Calu3 (cell line): ENCODE measurements at regions not wholly inside any gene's neighbourhood (a gene's known extent, or its start where the extent isn't known, plus 50 kb on each side); places are given as distances from the start of the nearest gene placed in this dataset.

Source experiments
- BruUV-seq: library from RNA; stranded (reverse); fragments of 400-500 nt; replicated peaks from 2 replicates; lab custom pipeline; 2021; lab: Mats Ljungman, UMichigan
- CTCF ChIA-PET: fragments of 300-600 bp; sonication (Branson Sonifier 250); formaldehyde crosslinking; loops from one replicate; lab custom pipeline; 2022; ENCODE audit warnings: antibody characterized with exemption; lab: Charles Lee
- DNase-seq: peaks from one replicate; pipeline ENCODE4 v3.0.0; 2022
- H3K27ac Mint-ChIP-seq: one replicate; pipeline ENCODE4 v1.8.0; 2022; ENCODE audit warnings: mixed read lengths; ENCODE audit not compliant: unreplicated experiment
- H3K27me3 Mint-ChIP-seq: one replicate; pipeline ENCODE4 v1.8.0; 2022; ENCODE audit warnings: mixed read lengths; ENCODE audit not compliant: unreplicated experiment
- H3K36me3 Mint-ChIP-seq: one replicate; pipeline ENCODE4 v1.8.0; 2022; ENCODE audit warnings: mild to moderate bottlenecking, moderate library complexity, mixed read lengths; ENCODE audit not compliant: insufficient read depth, unreplicated experiment
- H3K4me1 Mint-ChIP-seq: one replicate; pipeline ENCODE4 v1.8.0; 2022; ENCODE audit warnings: mild to moderate bottlenecking, low read depth, mixed read lengths; ENCODE audit not compliant: unreplicated experiment
- H3K4me3 Mint-ChIP-seq: one replicate; pipeline ENCODE4 v1.8.0; 2022; ENCODE audit warnings: mild to moderate bottlenecking, low read depth, moderate library complexity, mixed read lengths; ENCODE audit not compliant: unreplicated experiment
- H3K9me3 Mint-ChIP-seq: one replicate; pipeline ENCODE4 v1.8.0; 2022; ENCODE audit warnings: low read depth, mixed read lengths; ENCODE audit not compliant: unreplicated experiment
- intact Hi-C: fragments of 100-400 bp; cut with micrococcal nuclease; formaldehyde crosslinking; loops from one replicate; pipeline ENCODE4 v1.10.0; 2022; ENCODE audit not compliant: unreplicated experiment
- TF ChIP-seq, protein P1 (sequence below): fragments of 200-600 bp; IDR thresholded peaks from one replicate; pipeline ENCODE4 v1.8.0; 2022; ENCODE audit warnings: antibody characterized with exemption; ENCODE audit not compliant: unreplicated experiment

DNA sequence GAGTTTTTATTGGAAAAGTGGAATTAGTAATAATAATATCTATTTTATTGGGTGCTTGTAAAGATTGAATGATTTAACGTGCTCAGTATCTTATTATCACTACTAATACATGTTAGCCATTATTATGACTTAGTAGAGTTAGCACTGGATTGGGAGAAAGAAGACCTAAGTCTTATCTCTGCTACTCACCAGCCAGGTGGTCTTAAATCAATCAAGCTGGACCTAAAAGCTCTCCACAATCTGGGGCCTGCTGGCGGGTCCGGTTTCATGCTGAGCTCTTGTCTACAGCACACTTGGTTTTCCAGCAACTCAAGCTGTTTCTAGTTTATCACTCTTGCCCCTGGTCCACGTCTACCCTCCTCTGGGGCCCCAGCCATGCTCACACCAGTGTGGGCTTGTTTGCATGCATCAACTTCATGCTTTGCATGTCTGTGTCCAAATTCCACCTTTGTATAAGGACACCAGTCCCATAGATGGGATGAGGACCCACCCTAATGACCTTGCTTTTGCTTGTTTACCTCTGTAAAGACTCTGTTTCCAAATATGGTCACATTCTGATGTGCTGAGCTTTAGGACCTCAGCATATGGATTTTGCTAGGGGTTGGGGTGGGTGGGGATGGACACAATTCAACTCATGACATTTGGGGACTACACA lies 363.1 kb downstream of the LPIN1 start:
- no TSS peak for BruUV-seq
- intact Hi-C loops = loop anchor here (5.0 kb wide), 1 partner anchor 242 kb away; no protein-coding TSS in a partner anchor
- CTCF ChIA-PET = no interaction called here
- Mint-ChIP-seq H3K4me1 (peaks cover 21% of the 10 kb centered on the region), H3K27ac (no peak overlapping the region), H3K27me3 (peaks cover 30% of the 10 kb centered on the region), H3K4me3 (no peak overlapping the region), H3K36me3 (no peaks in the 10 kb centered on the region), H3K9me3 (no peaks in the 10 kb centered on the region)
- TF ChIP-seq, protein P1, sequence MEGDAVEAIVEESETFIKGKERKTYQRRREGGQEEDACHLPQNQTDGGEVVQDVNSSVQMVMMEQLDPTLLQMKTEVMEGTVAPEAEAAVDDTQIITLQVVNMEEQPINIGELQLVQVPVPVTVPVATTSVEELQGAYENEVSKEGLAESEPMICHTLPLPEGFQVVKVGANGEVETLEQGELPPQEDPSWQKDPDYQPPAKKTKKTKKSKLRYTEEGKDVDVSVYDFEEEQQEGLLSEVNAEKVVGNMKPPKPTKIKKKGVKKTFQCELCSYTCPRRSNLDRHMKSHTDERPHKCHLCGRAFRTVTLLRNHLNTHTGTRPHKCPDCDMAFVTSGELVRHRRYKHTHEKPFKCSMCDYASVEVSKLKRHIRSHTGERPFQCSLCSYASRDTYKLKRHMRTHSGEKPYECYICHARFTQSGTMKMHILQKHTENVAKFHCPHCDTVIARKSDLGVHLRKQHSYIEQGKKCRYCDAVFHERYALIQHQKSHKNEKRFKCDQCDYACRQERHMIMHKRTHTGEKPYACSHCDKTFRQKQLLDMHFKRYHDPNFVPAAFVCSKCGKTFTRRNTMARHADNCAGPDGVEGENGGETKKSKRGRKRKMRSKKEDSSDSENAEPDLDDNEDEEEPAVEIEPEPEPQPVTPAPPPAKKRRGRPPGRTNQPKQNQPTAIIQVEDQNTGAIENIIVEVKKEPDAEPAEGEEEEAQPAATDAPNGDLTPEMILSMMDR = no peak
- DNase-seq = no peak

DNA sequence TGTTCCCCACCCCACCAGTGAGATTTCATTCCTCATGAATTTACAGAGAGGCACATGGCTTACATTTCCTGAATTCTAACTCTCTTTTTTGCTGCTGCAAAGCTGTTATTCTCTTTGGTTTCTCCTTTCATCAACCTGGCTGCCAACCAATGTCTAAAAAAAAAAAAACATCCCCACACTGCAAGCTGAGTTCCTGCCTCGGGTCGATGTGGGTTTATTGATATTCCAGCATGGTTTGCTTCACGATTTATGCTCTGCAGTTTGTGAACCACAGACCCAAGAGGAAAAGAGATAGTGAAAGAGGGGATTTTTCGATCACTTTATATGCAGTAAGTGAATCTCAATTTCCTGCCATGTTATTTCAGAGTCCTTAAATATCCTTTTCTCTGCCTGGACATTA lies 363.6 kb downstream of the LPIN1 start:
- CTCF ChIA-PET = no interaction called here
- no peak for DNase-seq
- no peaks in the 10 kb centered on the region for H3K36me3 Mint-ChIP-seq
- no peak overlapping the region for H3K4me3 Mint-ChIP-seq
- peaks cover 21% of the 10 kb centered on the region for H3K4me1 Mint-ChIP-seq
- H3K27ac Mint-ChIP-seq = no peak overlapping the region
- H3K27me3 Mint-ChIP-seq = peaks cover 30% of the 10 kb centered on the region
- BruUV-seq = no TSS peak
- H3K9me3 Mint-ChIP-seq = no peaks in the 10 kb centered on the region
- TF ChIP-seq, protein P1 = no peak
- intact Hi-C loops = no loop called here

DNA sequence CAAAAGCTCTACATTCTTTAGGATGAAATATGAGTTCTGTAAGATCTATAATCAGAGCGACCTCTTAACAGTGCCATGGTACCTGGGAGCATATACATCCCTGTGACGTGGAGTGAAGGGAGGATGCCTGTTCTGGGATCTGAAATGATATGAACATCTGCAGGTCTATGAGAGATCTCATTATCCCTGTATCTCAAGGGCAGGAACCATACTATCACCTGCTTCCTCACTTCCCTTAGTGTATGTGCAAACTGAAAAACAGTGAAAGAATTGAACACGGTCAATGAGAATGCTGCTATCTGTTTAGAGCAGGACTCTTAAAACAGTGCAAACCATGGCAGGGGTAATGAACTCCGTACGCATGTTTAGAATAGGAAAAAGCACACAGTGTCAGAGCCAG lies 364.0 kb downstream of the LPIN1 start:
- DNase-seq = no peak
- H3K27me3 Mint-ChIP-seq = peaks cover 30% of the 10 kb centered on the region
- H3K36me3 Mint-ChIP-seq = no peaks in the 10 kb centered on the region
- TF ChIP-seq, protein P1 = no peak
- no peak overlapping the region for H3K4me3 Mint-ChIP-seq
- intact Hi-C loops = no loop called here
- no TSS peak for BruUV-seq
- H3K9me3 Mint-ChIP-seq = no peaks in the 10 kb centered on the region
- CTCF ChIA-PET = no interaction called here
- H3K27ac Mint-ChIP-seq = no peak overlapping the region
- H3K4me1 Mint-ChIP-seq = peaks cover 21% of the 10 kb centered on the region

GRCh38 chr2:12113412-12113811 lies 367.0 kb downstream of the LPIN1 start:
- no peak overlapping the region for H3K27ac Mint-ChIP-seq
- H3K27me3 Mint-ChIP-seq = peaks cover 30% of the 10 kb centered on the region
- H3K4me1 Mint-ChIP-seq = peaks cover under 1% of the 10 kb centered on the region
- H3K36me3 Mint-ChIP-seq = no peaks in the 10 kb centered on the region
- TF ChIP-seq, protein P1 = no peak
- no TSS peak for BruUV-seq
- no peak for DNase-seq
- intact Hi-C loops = no loop called here
- no peak overlapping the region for H3K4me3 Mint-ChIP-seq
- CTCF ChIA-PET = no interaction called here
- H3K9me3 Mint-ChIP-seq = no peaks in the 10 kb centered on the region
